ENCODE measurements at regions not wholly inside any gene's neighbourhood (a gene's known extent, or its start where the extent isn't known, plus 50 kb on each side); places are given as distances from the start of the nearest gene placed in this dataset.

DNA sequence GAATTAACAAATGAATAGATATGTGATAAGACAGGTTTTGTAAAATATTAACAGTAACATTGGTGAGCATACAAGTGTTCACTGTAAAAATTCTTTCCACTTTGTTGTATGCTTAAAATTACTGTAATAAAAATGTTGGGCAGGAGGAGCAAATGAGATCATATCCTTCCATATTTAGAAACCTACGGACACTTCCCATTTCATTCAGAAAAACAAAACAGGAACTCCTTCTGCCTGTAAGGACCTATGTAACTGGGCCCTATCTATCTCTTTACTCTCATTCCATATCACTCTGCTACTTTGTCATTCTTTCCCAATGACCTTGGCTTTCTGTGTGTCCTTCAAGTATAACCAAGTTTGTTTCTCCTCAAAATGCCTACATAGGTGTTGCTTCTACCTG is 53.7 kb upstream of the SLC39A8 start:
- TF ChIP-seq, protein P1, sequence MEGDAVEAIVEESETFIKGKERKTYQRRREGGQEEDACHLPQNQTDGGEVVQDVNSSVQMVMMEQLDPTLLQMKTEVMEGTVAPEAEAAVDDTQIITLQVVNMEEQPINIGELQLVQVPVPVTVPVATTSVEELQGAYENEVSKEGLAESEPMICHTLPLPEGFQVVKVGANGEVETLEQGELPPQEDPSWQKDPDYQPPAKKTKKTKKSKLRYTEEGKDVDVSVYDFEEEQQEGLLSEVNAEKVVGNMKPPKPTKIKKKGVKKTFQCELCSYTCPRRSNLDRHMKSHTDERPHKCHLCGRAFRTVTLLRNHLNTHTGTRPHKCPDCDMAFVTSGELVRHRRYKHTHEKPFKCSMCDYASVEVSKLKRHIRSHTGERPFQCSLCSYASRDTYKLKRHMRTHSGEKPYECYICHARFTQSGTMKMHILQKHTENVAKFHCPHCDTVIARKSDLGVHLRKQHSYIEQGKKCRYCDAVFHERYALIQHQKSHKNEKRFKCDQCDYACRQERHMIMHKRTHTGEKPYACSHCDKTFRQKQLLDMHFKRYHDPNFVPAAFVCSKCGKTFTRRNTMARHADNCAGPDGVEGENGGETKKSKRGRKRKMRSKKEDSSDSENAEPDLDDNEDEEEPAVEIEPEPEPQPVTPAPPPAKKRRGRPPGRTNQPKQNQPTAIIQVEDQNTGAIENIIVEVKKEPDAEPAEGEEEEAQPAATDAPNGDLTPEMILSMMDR (IDR thresholded peaks at IDR 0.05; ENCODE audit: low read depth, low read length), result no peak
- no peak for TF ChIP-seq EZH2phosphoT487 (IDR thresholded peaks at IDR 0.05; ENCODE audit: low read depth)

All from OCI-LY3 (cell line).